T-helper 1 cell treated with Interleukin-12 subunit alpha and Interleukin-12 subunit beta and Interleukin-4 antibody, amounts not matched to agents 30 μg/mL and 1 μg/mL, for 36 hours (primary cell): ENCODE measurements at regions not wholly inside any gene's neighbourhood (a gene's known extent, or its start where the extent isn't known, plus 50 kb on each side); places are given as distances from the start of the nearest gene placed in this dataset.

Source experiments
- H3K27ac Mint-ChIP-seq: one replicate; pipeline ENCODE4 v1.8.0; 2021; ENCODE audit warnings: mild to moderate bottlenecking, mixed read lengths
- H3K27me3 Mint-ChIP-seq: one replicate; pipeline ENCODE4 v1.8.0; 2021; ENCODE audit warnings: low read depth, mixed read lengths
- H3K36me3 Mint-ChIP-seq: one replicate; pipeline ENCODE4 v1.8.0; 2021; ENCODE audit warnings: low read depth, mixed read lengths
- H3K4me1 Mint-ChIP-seq: one replicate; pipeline ENCODE4 v1.8.0; 2021; ENCODE audit warnings: low read depth, mixed read lengths
- H3K4me3 Mint-ChIP-seq: one replicate; pipeline ENCODE4 v1.8.0; 2021; ENCODE audit warnings: mild to moderate bottlenecking, moderate library complexity, mixed read lengths
- H3K9me3 Mint-ChIP-seq: one replicate; pipeline ENCODE4 v1.8.0; 2021; ENCODE audit warnings: mixed read lengths

- Mint-ChIP-seq H3K36me3 (no peaks in the 10 kb centered on the region), H3K4me3 (no peak overlapping the region), H3K27me3 (no peaks in the 10 kb centered on the region), H3K9me3 (no peaks in the 10 kb centered on the region), H3K27ac (no peak overlapping the region), H3K4me1 (no peaks in the 10 kb centered on the region)
Observed at GRCh38 chr14:101128478-101129321, 225.2 kb upstream of the RTL1 start.

GRCh38 chr14:101129521-101130167, 226.1 kb upstream of the RTL1 start:
- peaks cover 4% of the 10 kb centered on the region for H3K27me3 Mint-ChIP-seq
- H3K27ac Mint-ChIP-seq = no peak overlapping the region

GRCh38 chr14:101130861-101131260, 227.3 kb upstream of the RTL1 start:
- H3K4me1 Mint-ChIP-seq = peaks cover 3% of the 10 kb centered on the region
- no peaks in the 10 kb centered on the region for H3K9me3 Mint-ChIP-seq
- no peak overlapping the region for H3K4me3 Mint-ChIP-seq
- H3K27me3 Mint-ChIP-seq = peaks cover 9% of the 10 kb centered on the region
- H3K27ac Mint-ChIP-seq = no peak overlapping the region
- H3K36me3 Mint-ChIP-seq = no peaks in the 10 kb centered on the region

More at GRCh38 chr14:101129521-101130167, 226.1 kb upstream of the RTL1 start:
- no peaks in the 10 kb centered on the region for H3K9me3 Mint-ChIP-seq
- H3K4me3 Mint-ChIP-seq = no peak overlapping the region
- H3K36me3 Mint-ChIP-seq = no peaks in the 10 kb centered on the region
- H3K4me1 Mint-ChIP-seq = peaks cover 2% of the 10 kb centered on the region

- Mint-ChIP-seq H3K27ac (no peak overlapping the region), H3K36me3 (no peaks in the 10 kb centered on the region)
Observed at GRCh38 chr14:101131451-101131916, 228.0 kb upstream of the RTL1 start.

GRCh38 chr14:101132051-101132571, 228.6 kb upstream of the RTL1 start:
- Mint-ChIP-seq H3K4me3 (no peak overlapping the region), H3K9me3 (no peaks in the 10 kb centered on the region), H3K4me1 (peaks cover 3% of the 10 kb centered on the region), H3K27me3 (peaks cover 9% of the 10 kb centered on the region), H3K36me3 (no peaks in the 10 kb centered on the region), H3K27ac (no peak overlapping the region)

More at GRCh38 chr14:101131451-101131916, 228.0 kb upstream of the RTL1 start:
- H3K9me3 Mint-ChIP-seq = no peaks in the 10 kb centered on the region
- H3K27me3 Mint-ChIP-seq = peaks cover 9% of the 10 kb centered on the region
- no peak overlapping the region for H3K4me3 Mint-ChIP-seq
- peaks cover 3% of the 10 kb centered on the region for H3K4me1 Mint-ChIP-seq

GRCh38 chr14:101132588-101132987, 229.1 kb upstream of the RTL1 start:
- peaks cover 9% of the 10 kb centered on the region for H3K27me3 Mint-ChIP-seq
- no peaks in the 10 kb centered on the region for H3K9me3 Mint-ChIP-seq
- H3K36me3 Mint-ChIP-seq = no peaks in the 10 kb centered on the region
- H3K4me1 Mint-ChIP-seq = peaks cover 3% of the 10 kb centered on the region
- no peak overlapping the region for H3K27ac Mint-ChIP-seq
- H3K4me3 Mint-ChIP-seq = no peak overlapping the region

- Mint-ChIP-seq H3K36me3 (no peaks in the 10 kb centered on the region), H3K4me3 (no peak overlapping the region), H3K27me3 (peaks cover 9% of the 10 kb centered on the region), H3K27ac (no peak overlapping the region), H3K4me1 (peaks cover 3% of the 10 kb centered on the region), H3K9me3 (no peaks in the 10 kb centered on the region)
Observed at GRCh38 chr14:101133068-101133467, 229.5 kb upstream of the RTL1 start.

GRCh38 chr14:101134161-101134631, 230.7 kb upstream of the RTL1 start:
- Mint-ChIP-seq H3K36me3 (no peaks in the 10 kb centered on the region), H3K4me3 (no peak overlapping the region), H3K27me3 (peaks cover 9% of the 10 kb centered on the region), H3K4me1 (peaks cover 3% of the 10 kb centered on the region), H3K27ac (no peak overlapping the region), H3K9me3 (no peaks in the 10 kb centered on the region)

GRCh38 chr14:101134851-101135433, 231.4 kb upstream of the RTL1 start:
- Mint-ChIP-seq H3K4me3 (no peak overlapping the region), H3K9me3 (no peaks in the 10 kb centered on the region), H3K4me1 (peaks cover 3% of the 10 kb centered on the region), H3K27ac (no peak overlapping the region), H3K36me3 (no peaks in the 10 kb centered on the region), H3K27me3 (peaks cover 9% of the 10 kb centered on the region)

GRCh38 chr14:101135796-101136742, 232.5 kb upstream of the RTL1 start:
- no peak overlapping the region for H3K4me3 Mint-ChIP-seq
- peaks cover 3% of the 10 kb centered on the region for H3K4me1 Mint-ChIP-seq
- H3K27ac Mint-ChIP-seq = no peak overlapping the region
- peaks cover 1% of the 10 kb centered on the region for H3K9me3 Mint-ChIP-seq
- H3K36me3 Mint-ChIP-seq = no peaks in the 10 kb centered on the region
- H3K27me3 Mint-ChIP-seq = peaks cover 9% of the 10 kb centered on the region

- H3K9me3 Mint-ChIP-seq = peaks cover 13% of the 10 kb centered on the region
- H3K36me3 Mint-ChIP-seq = no peaks in the 10 kb centered on the region
- no peak overlapping the region for H3K27ac Mint-ChIP-seq
- peaks cover 3% of the 10 kb centered on the region for H3K4me1 Mint-ChIP-seq
- H3K4me3 Mint-ChIP-seq = no peak overlapping the region
- peaks cover 9% of the 10 kb centered on the region for H3K27me3 Mint-ChIP-seq
Observed at GRCh38 chr14:101137234-101137633, 233.7 kb upstream of the RTL1 start.

- no peaks in the 10 kb centered on the region for H3K4me1 Mint-ChIP-seq
- no peak overlapping the region for H3K4me3 Mint-ChIP-seq
- no peak overlapping the region for H3K27ac Mint-ChIP-seq
- peaks cover 5% of the 10 kb centered on the region for H3K27me3 Mint-ChIP-seq
- no peaks in the 10 kb centered on the region for H3K36me3 Mint-ChIP-seq
- H3K9me3 Mint-ChIP-seq = peaks cover 22% of the 10 kb centered on the region
Observed at GRCh38 chr14:101147848-101148247, 244.3 kb upstream of the RTL1 start.

- peaks cover 8% of the 10 kb centered on the region for H3K9me3 Mint-ChIP-seq
- no peak overlapping the region for H3K4me3 Mint-ChIP-seq
- H3K36me3 Mint-ChIP-seq = no peaks in the 10 kb centered on the region
- H3K27me3 Mint-ChIP-seq = peaks cover 6% of the 10 kb centered on the region
- no peaks in the 10 kb centered on the region for H3K4me1 Mint-ChIP-seq
- no peak overlapping the region for H3K27ac Mint-ChIP-seq
Observed at GRCh38 chr14:101150039-101150610, 246.6 kb upstream of the RTL1 start.
